ENCODE measurements at regions not wholly inside any gene's neighbourhood (a gene's known extent, or its start where the extent isn't known, plus 50 kb on each side); places are given as distances from the start of the nearest gene placed in this dataset.

GRCh38 chr13:34776390-34776981 is 165.6 kb upstream of the NBEA start:
- no peak overlapping the region for H3K4me3 ChIP-seq (IDR thresholded peaks at IDR 0.05; ENCODE audit: insufficient read depth, low read depth, low read length)
- no peaks in the 10 kb centered on the region for H3K36me3 ChIP-seq (ENCODE audit: insufficient read depth)
- TF ChIP-seq CTCF (conservative IDR thresholded peaks at IDR 0.05; ENCODE audit: low read depth, low read length), result no peak

GRCh38 chr13:34777089-34777913 is 164.8 kb upstream of the NBEA start:
- no peaks in the 10 kb centered on the region for H3K4me1 ChIP-seq (ENCODE audit: low read depth, poor library complexity, severe bottlenecking)
- H3K27me3 ChIP-seq (ENCODE audit: insufficient read depth, low read depth), result no peaks in the 10 kb centered on the region
- no peak for TF ChIP-seq CTCF (conservative IDR thresholded peaks at IDR 0.05; ENCODE audit: low read depth, low read length)
- H3K9ac ChIP-seq, result no peak overlapping the region
- H3K27ac ChIP-seq, result no peak overlapping the region
- H3K36me3 ChIP-seq (ENCODE audit: insufficient read depth), result no peaks in the 10 kb centered on the region
- H2AFZ ChIP-seq (ENCODE audit: low read depth), result no peak overlapping the region
- H3K4me2 ChIP-seq, result no peak overlapping the region
- no peaks in the 10 kb centered on the region for H4K20me1 ChIP-seq (ENCODE audit: insufficient read depth)
- no peaks in the 10 kb centered on the region for H3K79me2 ChIP-seq (ENCODE audit: insufficient read depth, low read depth)
- H3K4me3 ChIP-seq (IDR thresholded peaks at IDR 0.05; ENCODE audit: insufficient read depth, low read depth, low read length), result no peak overlapping the region

More at GRCh38 chr13:34776390-34776981, 165.6 kb upstream of the NBEA start:
- Histone ChIP-seq H4K20me1 (ENCODE audit: insufficient read depth) (no peaks in the 10 kb centered on the region), H2AFZ (ENCODE audit: low read depth) (no peak overlapping the region), H3K4me2 (no peak overlapping the region), H3K27me3 (ENCODE audit: insufficient read depth, low read depth) (no peaks in the 10 kb centered on the region), H3K79me2 (ENCODE audit: insufficient read depth, low read depth) (no peaks in the 10 kb centered on the region), H3K4me1 (ENCODE audit: low read depth, poor library complexity, severe bottlenecking) (no peaks in the 10 kb centered on the region), H3K9ac (no peak overlapping the region), H3K27ac (no peak overlapping the region)

- Histone ChIP-seq H2AFZ (ENCODE audit: low read depth) (no peak overlapping the region), H3K4me2 (no peak overlapping the region), H3K79me2 (ENCODE audit: insufficient read depth, low read depth) (no peaks in the 10 kb centered on the region), H3K36me3 (ENCODE audit: insufficient read depth) (no peaks in the 10 kb centered on the region), H4K20me1 (ENCODE audit: insufficient read depth) (no peaks in the 10 kb centered on the region), H3K4me3 (IDR thresholded peaks at IDR 0.05; ENCODE audit: insufficient read depth, low read depth, low read length) (no peak overlapping the region), H3K27ac (no peak overlapping the region), H3K27me3 (ENCODE audit: insufficient read depth, low read depth) (no peaks in the 10 kb centered on the region), H3K4me1 (ENCODE audit: low read depth, poor library complexity, severe bottlenecking) (no peaks in the 10 kb centered on the region), H3K9ac (no peak overlapping the region)
- no peak for TF ChIP-seq CTCF (conservative IDR thresholded peaks at IDR 0.05; ENCODE audit: low read depth, low read length)
These were observed 164.2 kb upstream of the NBEA start for GRCh38 chr13:34777914-34778303.

- Histone ChIP-seq H2AFZ (ENCODE audit: low read depth) (no peak overlapping the region), H3K4me2 (no peak overlapping the region), H3K9ac (no peak overlapping the region), H3K36me3 (ENCODE audit: insufficient read depth) (no peaks in the 10 kb centered on the region), H3K27me3 (ENCODE audit: insufficient read depth, low read depth) (no peaks in the 10 kb centered on the region), H3K79me2 (ENCODE audit: insufficient read depth, low read depth) (no peaks in the 10 kb centered on the region), H3K27ac (no peak overlapping the region), H3K4me3 (IDR thresholded peaks at IDR 0.05; ENCODE audit: insufficient read depth, low read depth, low read length) (no peak overlapping the region), H3K4me1 (ENCODE audit: low read depth, poor library complexity, severe bottlenecking) (no peaks in the 10 kb centered on the region), H4K20me1 (ENCODE audit: insufficient read depth) (no peaks in the 10 kb centered on the region)
- TF ChIP-seq CTCF (conservative IDR thresholded peaks at IDR 0.05; ENCODE audit: low read depth, low read length), result no peak
These were observed 162.9 kb upstream of the NBEA start for GRCh38 chr13:34779171-34779570.

Data from KMS-11 (cell line).